ENCODE measurements at regions not wholly inside any gene's neighbourhood (a gene's known extent, or its start where the extent isn't known, plus 50 kb on each side); places are given as distances from the start of the nearest gene placed in this dataset.

DNA sequence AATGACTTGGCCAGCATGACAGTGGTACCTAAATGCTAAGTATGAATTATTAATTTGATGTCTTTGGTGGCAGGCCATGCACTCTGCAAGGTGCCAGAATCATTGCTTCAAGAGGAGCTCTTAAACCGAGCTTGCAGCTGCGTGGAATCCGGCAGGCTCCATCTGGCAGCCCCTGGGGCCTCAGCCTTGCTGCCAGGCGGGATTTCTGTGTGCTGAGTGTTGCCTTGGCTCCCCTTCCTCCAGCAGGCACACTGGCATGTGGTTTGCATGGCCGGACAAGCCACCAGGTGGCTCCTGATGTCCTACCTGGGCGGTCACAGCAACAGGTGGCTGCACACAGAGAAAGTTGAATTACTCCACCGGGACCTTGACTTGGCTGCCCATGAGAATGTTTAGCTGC lies 155.4 kb downstream of the URB2 start:
- Histone ChIP-seq H3K4me2 (no peak overlapping the region), H3K36me3 (replicated peaks in 1 of 2; ENCODE audit: control insufficient read depth in 1 of 2, insufficient read depth in 2 of 2, low read length in 1 of 2) (no peaks in the 10 kb centered on the region), H3K79me2 (ENCODE audit: insufficient read depth) (no peaks in the 10 kb centered on the region), H4K20me1 (ENCODE audit: insufficient read depth) (no peaks in the 10 kb centered on the region), H3K4me3 (ENCODE audit: low read depth in 2 of 2, low read length in 1 of 2) (no peak overlapping the region), H3K4me1 (ENCODE audit: control insufficient read depth in 1 of 2, insufficient read depth in 2 of 2, low read depth in 1 of 2, low read length in 1 of 2) (no peaks in the 10 kb centered on the region; a peak in 1 of 4 replicates), H3K27ac (ENCODE audit: low read depth in 2 of 2, low read length in 1 of 2) (no peak overlapping the region), H3K9me2 (no peaks in the 10 kb centered on the region), H2AFZ (ENCODE audit: low read depth) (no peak overlapping the region), H3K9ac (no peak overlapping the region), H3F3A (replicated peaks; ENCODE audit: insufficient read depth) (no peaks in the 10 kb centered on the region), H3K9me3 (no peaks in the 10 kb centered on the region), H3K27me3 (ENCODE audit: insufficient read depth) (no peaks in the 10 kb centered on the region)
- TF ChIP-seq CHD2 (IDR thresholded peaks at IDR 0.05; ENCODE audit: low read length, partially characterized antibody) = no peak
- no peak for TF ChIP-seq GATA2 (CRISPR knock-in tag; IDR thresholded peaks at IDR 0.05)
- TF ChIP-seq, protein P1, sequence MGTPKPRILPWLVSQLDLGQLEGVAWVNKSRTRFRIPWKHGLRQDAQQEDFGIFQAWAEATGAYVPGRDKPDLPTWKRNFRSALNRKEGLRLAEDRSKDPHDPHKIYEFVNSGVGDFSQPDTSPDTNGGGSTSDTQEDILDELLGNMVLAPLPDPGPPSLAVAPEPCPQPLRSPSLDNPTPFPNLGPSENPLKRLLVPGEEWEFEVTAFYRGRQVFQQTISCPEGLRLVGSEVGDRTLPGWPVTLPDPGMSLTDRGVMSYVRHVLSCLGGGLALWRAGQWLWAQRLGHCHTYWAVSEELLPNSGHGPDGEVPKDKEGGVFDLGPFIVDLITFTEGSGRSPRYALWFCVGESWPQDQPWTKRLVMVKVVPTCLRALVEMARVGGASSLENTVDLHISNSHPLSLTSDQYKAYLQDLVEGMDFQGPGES (IDR thresholded peaks at IDR 0.05; ENCODE audit: low read depth, low read length) = no peak
- TF ChIP-seq RCOR1 (IDR thresholded peaks at IDR 0.05; ENCODE audit: low read length) = no peak
- TF ChIP-seq, protein P2, sequence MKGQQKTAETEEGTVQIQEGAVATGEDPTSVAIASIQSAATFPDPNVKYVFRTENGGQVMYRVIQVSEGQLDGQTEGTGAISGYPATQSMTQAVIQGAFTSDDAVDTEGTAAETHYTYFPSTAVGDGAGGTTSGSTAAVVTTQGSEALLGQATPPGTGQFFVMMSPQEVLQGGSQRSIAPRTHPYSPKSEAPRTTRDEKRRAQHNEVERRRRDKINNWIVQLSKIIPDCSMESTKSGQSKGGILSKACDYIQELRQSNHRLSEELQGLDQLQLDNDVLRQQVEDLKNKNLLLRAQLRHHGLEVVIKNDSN (IDR thresholded peaks at IDR 0.05; ENCODE audit: borderline replicate concordance, low read depth) = no peak
- TF ChIP-seq EZH2phosphoT487 (IDR thresholded peaks at IDR 0.05; ENCODE audit: borderline replicate concordance, low read depth) = no peak
- no peak for TF ChIP-seq ELF1 (IDR thresholded peaks at IDR 0.05)
- TF ChIP-seq, protein P3, sequence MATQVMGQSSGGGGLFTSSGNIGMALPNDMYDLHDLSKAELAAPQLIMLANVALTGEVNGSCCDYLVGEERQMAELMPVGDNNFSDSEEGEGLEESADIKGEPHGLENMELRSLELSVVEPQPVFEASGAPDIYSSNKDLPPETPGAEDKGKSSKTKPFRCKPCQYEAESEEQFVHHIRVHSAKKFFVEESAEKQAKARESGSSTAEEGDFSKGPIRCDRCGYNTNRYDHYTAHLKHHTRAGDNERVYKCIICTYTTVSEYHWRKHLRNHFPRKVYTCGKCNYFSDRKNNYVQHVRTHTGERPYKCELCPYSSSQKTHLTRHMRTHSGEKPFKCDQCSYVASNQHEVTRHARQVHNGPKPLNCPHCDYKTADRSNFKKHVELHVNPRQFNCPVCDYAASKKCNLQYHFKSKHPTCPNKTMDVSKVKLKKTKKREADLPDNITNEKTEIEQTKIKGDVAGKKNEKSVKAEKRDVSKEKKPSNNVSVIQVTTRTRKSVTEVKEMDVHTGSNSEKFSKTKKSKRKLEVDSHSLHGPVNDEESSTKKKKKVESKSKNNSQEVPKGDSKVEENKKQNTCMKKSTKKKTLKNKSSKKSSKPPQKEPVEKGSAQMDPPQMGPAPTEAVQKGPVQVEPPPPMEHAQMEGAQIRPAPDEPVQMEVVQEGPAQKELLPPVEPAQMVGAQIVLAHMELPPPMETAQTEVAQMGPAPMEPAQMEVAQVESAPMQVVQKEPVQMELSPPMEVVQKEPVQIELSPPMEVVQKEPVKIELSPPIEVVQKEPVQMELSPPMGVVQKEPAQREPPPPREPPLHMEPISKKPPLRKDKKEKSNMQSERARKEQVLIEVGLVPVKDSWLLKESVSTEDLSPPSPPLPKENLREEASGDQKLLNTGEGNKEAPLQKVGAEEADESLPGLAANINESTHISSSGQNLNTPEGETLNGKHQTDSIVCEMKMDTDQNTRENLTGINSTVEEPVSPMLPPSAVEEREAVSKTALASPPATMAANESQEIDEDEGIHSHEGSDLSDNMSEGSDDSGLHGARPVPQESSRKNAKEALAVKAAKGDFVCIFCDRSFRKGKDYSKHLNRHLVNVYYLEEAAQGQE (IDR thresholded peaks at IDR 0.05; ENCODE audit: low read depth, low read length) = no peak
- TF ChIP-seq JUND (IDR thresholded peaks at IDR 0.05) = no peak
- no peak for TF ChIP-seq RXRA (IDR thresholded peaks at IDR 0.05; ENCODE audit: borderline replicate concordance, low read depth)
- TF ChIP-seq, protein P4, sequence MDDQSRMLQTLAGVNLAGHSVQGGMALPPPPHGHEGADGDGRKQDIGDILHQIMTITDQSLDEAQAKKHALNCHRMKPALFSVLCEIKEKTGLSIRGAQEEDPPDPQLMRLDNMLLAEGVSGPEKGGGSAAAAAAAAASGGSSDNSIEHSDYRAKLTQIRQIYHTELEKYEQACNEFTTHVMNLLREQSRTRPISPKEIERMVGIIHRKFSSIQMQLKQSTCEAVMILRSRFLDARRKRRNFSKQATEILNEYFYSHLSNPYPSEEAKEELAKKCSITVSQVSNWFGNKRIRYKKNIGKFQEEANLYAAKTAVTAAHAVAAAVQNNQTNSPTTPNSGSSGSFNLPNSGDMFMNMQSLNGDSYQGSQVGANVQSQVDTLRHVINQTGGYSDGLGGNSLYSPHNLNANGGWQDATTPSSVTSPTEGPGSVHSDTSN (IDR thresholded peaks at IDR 0.05) = no peak
- TF ChIP-seq RAD21 (IDR thresholded peaks at IDR 0.05; ENCODE audit: low read length) = no peak
- TF ChIP-seq GABPA (IDR thresholded peaks at IDR 0.05; ENCODE audit: low read depth) = no peak
- no peak for TF ChIP-seq TEAD4 (IDR thresholded peaks at IDR 0.05; ENCODE audit: borderline replicate concordance, insufficient read depth)
- no peak for TF ChIP-seq NFIC (IDR thresholded peaks at IDR 0.05; ENCODE audit: borderline replicate concordance)
- TF ChIP-seq, protein P5, sequence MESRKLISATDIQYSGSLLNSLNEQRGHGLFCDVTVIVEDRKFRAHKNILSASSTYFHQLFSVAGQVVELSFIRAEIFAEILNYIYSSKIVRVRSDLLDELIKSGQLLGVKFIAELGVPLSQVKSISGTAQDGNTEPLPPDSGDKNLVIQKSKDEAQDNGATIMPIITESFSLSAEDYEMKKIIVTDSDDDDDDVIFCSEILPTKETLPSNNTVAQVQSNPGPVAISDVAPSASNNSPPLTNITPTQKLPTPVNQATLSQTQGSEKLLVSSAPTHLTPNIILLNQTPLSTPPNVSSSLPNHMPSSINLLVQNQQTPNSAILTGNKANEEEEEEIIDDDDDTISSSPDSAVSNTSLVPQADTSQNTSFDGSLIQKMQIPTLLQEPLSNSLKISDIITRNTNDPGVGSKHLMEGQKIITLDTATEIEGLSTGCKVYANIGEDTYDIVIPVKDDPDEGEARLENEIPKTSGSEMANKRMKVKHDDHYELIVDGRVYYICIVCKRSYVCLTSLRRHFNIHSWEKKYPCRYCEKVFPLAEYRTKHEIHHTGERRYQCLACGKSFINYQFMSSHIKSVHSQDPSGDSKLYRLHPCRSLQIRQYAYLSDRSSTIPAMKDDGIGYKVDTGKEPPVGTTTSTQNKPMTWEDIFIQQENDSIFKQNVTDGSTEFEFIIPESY (IDR thresholded peaks at IDR 0.05; ENCODE audit: borderline replicate concordance, low read depth) = no peak
- ChIA-PET CTCF (interaction anchor here (0.8 kb wide), 1 partner anchor 82 kb away, joined by 3 read pairs; no protein-coding TSS in a partner anchor), POLR2A (no interaction called here)
- no peak for DNase-seq
- WGBS (ENCODE audit: low lambda C conversion rate) = 40% methylated on average over 1 of the region's 7 CpGs

Measured in SK-N-SH (cell line).